PFSK-1 (cell line): ENCODE measurements at regions not wholly inside any gene's neighbourhood (a gene's known extent, or its start where the extent isn't known, plus 50 kb on each side); places are given as distances from the start of the nearest gene placed in this dataset.
A peak's percentile ranks its signal among the peaks of the same experiment; 100 is the strongest.

Source experiments
- FOXP2 ChIP-seq: optimal IDR thresholded peaks from 2 replicates; pipeline ENCODE3; 2011; ENCODE audit warnings: borderline replicate concordance, control low read depth, inconsistent platforms; ENCODE audit not compliant: insufficient read depth; ENCODE audit errors: extremely low read length, extremely low read depth
- POLR2AphosphoS5 ChIP-seq: IDR thresholded peaks from 2 replicates; pipeline ENCODE4 v1.6.1; 2012; ENCODE audit warnings: low read depth, mild to moderate bottlenecking, control low read depth, low read length, moderate library complexity
- REST ChIP-seq, 2 experiments: IDR thresholded peaks; 2 replicates each; pipeline versions ENCODE4 v1.6.1 to v1.8.0; 2011 to 2012; ENCODE audit warnings: low read depth in 2 of 2, low read length in 2 of 2, control low read depth in 1 of 2, inconsistent platforms in 1 of 2, mild to moderate bottlenecking in 1 of 2, moderate library complexity in 1 of 2; ENCODE audit not compliant: insufficient read depth in 1 of 2
- SIN3A ChIP-seq: IDR thresholded peaks from 2 replicates; pipeline ENCODE4 v1.6.1; 2012; ENCODE audit warnings: mild to moderate bottlenecking, low read length, moderate library complexity, borderline replicate concordance; ENCODE audit not compliant: insufficient read depth
- TAF1 ChIP-seq: IDR thresholded peaks from 2 replicates; pipeline ENCODE4 v1.6.1; 2012; ENCODE audit warnings: low read length, control low read depth, borderline replicate concordance; ENCODE audit not compliant: insufficient read depth

GRCh38 chr13:57224414-57224813 lies 57.4 kb downstream of the PRR20E start:
- TF ChIP-seq SIN3A (no peak), FOXP2 (no peak), POLR2AphosphoS5 (no peak), TAF1 (no peak), REST (IDR thresholded peaks at IDR 0.05; ENCODE audit: insufficient read depth in 1 of 2, low read depth in 2 of 2, low read length in 2 of 2) (no peak)

GRCh38 chr13:57250472-57250871 lies 83.5 kb downstream of the PRR20E start:
- TF ChIP-seq TAF1 (no peak), FOXP2 (no peak), POLR2AphosphoS5 (no peak), SIN3A (no peak), REST (IDR thresholded peaks at IDR 0.05; ENCODE audit: insufficient read depth in 1 of 2, low read depth in 2 of 2, low read length in 2 of 2) (no peak)

GRCh38 chr13:57253551-57253950 lies 86.6 kb downstream of the PRR20E start:
- TF ChIP-seq REST (IDR thresholded peaks at IDR 0.05; ENCODE audit: insufficient read depth in 1 of 2, low read depth in 2 of 2, low read length in 2 of 2) (no peak), TAF1 (no peak), POLR2AphosphoS5 (no peak), SIN3A (no peak), FOXP2 (no peak)

- TF ChIP-seq REST (IDR thresholded peaks at IDR 0.05; ENCODE audit: insufficient read depth in 1 of 2, low read depth in 2 of 2, low read length in 2 of 2) (peak in 1 of 2 experiments; percentile 69; a peak in 2 of 4 replicates), SIN3A (no peak)
Observed at GRCh38 chr13:57264965-57265364, 98.0 kb downstream of the PRR20E start.

- no peak for TF ChIP-seq TAF1
Observed at GRCh38 chr13:57270493-57270892, 103.5 kb downstream of the PRR20E start.
